WTC11 (cell line): ENCODE measurements at regions not wholly inside any gene's neighbourhood (a gene's known extent, or its start where the extent isn't known, plus 50 kb on each side); places are given as distances from the start of the nearest gene placed in this dataset.

Source experiments
- ATAC-seq: fragments of 200-7000 bp; cut with Tn5 transposase; 2 replicates; pipeline ENCODE4 v1.10.0; 2021; ENCODE audit warnings: mild to moderate bottlenecking, moderate library complexity
- CTCF ChIA-PET: fragments of 300-600 bp; sonication (Branson Sonifier 250); formaldehyde crosslinking; loops from one replicate; lab custom pipeline; 2021; ENCODE audit warnings: antibody characterized with exemption; lab: Charles Lee
- POLR2A ChIA-PET: fragments of 350-600 bp; sonication (Branson Sonifier 250); formaldehyde crosslinking; loops from one replicate; lab custom pipeline; 2021; ENCODE audit warnings: antibody characterized with exemption; lab: Charles Lee
- DNase-seq: peaks from one replicate; pipeline ENCODE4 v3.0.0; 2021; ENCODE audit warnings: low spot score
- H3K27ac Mint-ChIP-seq: 2 replicates; pipeline ENCODE4 v1.8.0; 2021; ENCODE audit warnings: mixed read lengths
- H3K27me3 Mint-ChIP-seq: 2 replicates; pipeline ENCODE4 v1.8.0; 2021; ENCODE audit warnings: low read depth, mild to moderate bottlenecking, moderate library complexity, mixed read lengths
- H3K36me3 Mint-ChIP-seq: 2 replicates; pipeline ENCODE4 v1.8.0; 2021; ENCODE audit warnings: mixed read lengths
- H3K4me1 Mint-ChIP-seq: 2 replicates; pipeline ENCODE4 v1.8.0; 2022; ENCODE audit warnings: mixed read lengths
- H3K4me3 Mint-ChIP-seq: 2 replicates; pipeline ENCODE4 v1.8.0; 2021; ENCODE audit warnings: mild to moderate bottlenecking, moderate library complexity, mixed read lengths
- H3K9me3 Mint-ChIP-seq: 2 replicates; pipeline ENCODE4 v1.8.0; 2021; ENCODE audit warnings: mixed read lengths
- ARID4B ChIP-seq: sonication (generic); formaldehyde crosslinking; IDR thresholded peaks from 2 replicates; pipeline ENCODE4 v1.8.0; 2023; ENCODE audit warnings: missing genetic modification reagents, mild to moderate bottlenecking, borderline replicate concordance
- ATF1 ChIP-seq: sonication (generic); formaldehyde crosslinking; IDR thresholded peaks from 2 replicates; pipeline ENCODE4 v1.8.1; 2023; ENCODE audit warnings: mild to moderate bottlenecking, moderate library complexity, missing genetic modification reagents
- ATF6 ChIP-seq: sonication (generic); formaldehyde crosslinking; IDR thresholded peaks from 2 replicates; pipeline ENCODE4 v1.8.1; 2023; ENCODE audit warnings: mild to moderate bottlenecking, missing genetic modification reagents
- EMX1 ChIP-seq: fragments of 250-450 bp; sonication (Bioruptor Pico); IDR thresholded peaks from 2 replicates; pipeline ENCODE4 v1.8.0; 2021; ENCODE audit warnings: mild to moderate bottlenecking
- FOXP4 ChIP-seq: sonication (generic); formaldehyde crosslinking; IDR thresholded peaks from 2 replicates; pipeline ENCODE4 v1.8.0; 2022; ENCODE audit warnings: mild to moderate bottlenecking, missing genetic modification reagents
- GTF2I ChIP-seq: fragments of 250-450 bp; sonication (Bioruptor Pico); conservative IDR thresholded peaks from 2 replicates; pipeline ENCODE4 v1.4.0; 2021; ENCODE audit warnings: mild to moderate bottlenecking
- HMGA2 ChIP-seq: fragments of 250-450 bp; sonication (Bioruptor Pico); IDR thresholded peaks from 2 replicates; pipeline ENCODE4 v1.4.0; 2021; ENCODE audit warnings: mild to moderate bottlenecking, moderate library complexity
- MYBL2 ChIP-seq: sonication (generic); formaldehyde crosslinking; IDR thresholded peaks from 2 replicates; pipeline ENCODE4 v1.8.1; 2023; ENCODE audit warnings: mild to moderate bottlenecking, moderate library complexity, missing genetic modification reagents
- NFATC4 ChIP-seq: fragments of 250-450 bp; sonication (Bioruptor Pico); IDR thresholded peaks from 2 replicates; pipeline ENCODE4 v1.9.0; 2021; ENCODE audit warnings: mild to moderate bottlenecking
- NFE2L1 ChIP-seq: sonication (generic); formaldehyde crosslinking; IDR thresholded peaks from 2 replicates; pipeline ENCODE4 v1.8.1; 2023; ENCODE audit warnings: missing genetic modification reagents
- OVOL2 ChIP-seq: fragments of 250-450 bp; sonication (Bioruptor Pico); IDR thresholded peaks from 2 replicates; pipeline ENCODE4 v1.9.0; 2021; ENCODE audit warnings: mild to moderate bottlenecking, borderline replicate concordance
- PRDM15 ChIP-seq: sonication (generic); formaldehyde crosslinking; IDR thresholded peaks from 2 replicates; pipeline ENCODE4 v1.8.0; 2022; ENCODE audit warnings: missing genetic modification reagents
- PRRX2 ChIP-seq: fragments of 250-450 bp; sonication (Bioruptor Pico); IDR thresholded peaks from 2 replicates; pipeline ENCODE4 v1.8.0; 2021; ENCODE audit warnings: mild to moderate bottlenecking
- RORB ChIP-seq: fragments of 250-450 bp; sonication (Bioruptor Pico); IDR thresholded peaks from 2 replicates; pipeline ENCODE4 v1.9.0; 2021; ENCODE audit warnings: mild to moderate bottlenecking
- TEAD4 ChIP-seq: sonication (generic); formaldehyde crosslinking; IDR thresholded peaks from 2 replicates; pipeline ENCODE4 v1.8.0; 2022; ENCODE audit warnings: mild to moderate bottlenecking, missing genetic modification reagents
- ZBTB21 ChIP-seq: sonication (generic); formaldehyde crosslinking; IDR thresholded peaks from 2 replicates; pipeline ENCODE4 v1.8.1; 2023; ENCODE audit warnings: mild to moderate bottlenecking, missing genetic modification reagents, borderline replicate concordance
- ZNF138 ChIP-seq: sonication (generic); formaldehyde crosslinking; conservative IDR thresholded peaks from 2 replicates; pipeline ENCODE4 v1.8.1; 2022; ENCODE audit warnings: mild to moderate bottlenecking, moderate library complexity, missing genetic modification reagents
- ZNF317 ChIP-seq: sonication (generic); formaldehyde crosslinking; IDR thresholded peaks from 2 replicates; pipeline ENCODE4 v1.8.1; 2023; ENCODE audit warnings: low read depth, mild to moderate bottlenecking, moderate library complexity, missing genetic modification reagents, borderline replicate concordance
- ZNF416 ChIP-seq: fragments of 250-450 bp; sonication (Bioruptor Pico); IDR thresholded peaks from 2 replicates; pipeline ENCODE4 v1.9.0; 2021; ENCODE audit warnings: mild to moderate bottlenecking, inconsistent platforms

- Mint-ChIP-seq H3K36me3 (peaks cover 3% of the 10 kb centered on the region; the same call in 1 of the 2 replicates), H3K4me1 (peaks cover 23% of the 10 kb centered on the region), H3K4me3 (no peak overlapping the region), H3K9me3 (peaks cover 19% of the 10 kb centered on the region), H3K27ac (no peak overlapping the region), H3K27me3 (peaks cover 46% of the 10 kb centered on the region)
- ATAC-seq = no peak
- TF ChIP-seq ATF1 (CRISPR knock-in tag) (no peak), FOXP4 (CRISPR knock-in tag) (no peak)
- DNase-seq = no peak
- ChIA-PET CTCF (no interaction called here), POLR2A (no interaction called here)
Observed at GRCh38 chr20:60470366-60470765, 512.1 kb downstream of the CDH26 start.

GRCh38 chr20:60473211-60473610 is 515.0 kb downstream of the CDH26 start:
- peaks cover 30% of the 10 kb centered on the region for H3K4me1 Mint-ChIP-seq
- peaks cover 3% of the 10 kb centered on the region; the same call in 1 of the 2 replicates for H3K36me3 Mint-ChIP-seq
- no peak overlapping the region for H3K4me3 Mint-ChIP-seq
- peaks cover 32% of the 10 kb centered on the region for H3K27me3 Mint-ChIP-seq
- DNase-seq (no peak), ATAC-seq (peak; percentile 32; the same call in 1 of the 2 replicates)
- no peak for TF ChIP-seq ZNF317 (CRISPR knock-in tag)
- no peak for TF ChIP-seq ZNF416 (CRISPR knock-in tag)
- no peak for TF ChIP-seq PRRX2 (CRISPR knock-in tag)
- TF ChIP-seq ATF6 = no peak
- TF ChIP-seq TEAD4 (CRISPR knock-in tag) = no peak
- no peak for TF ChIP-seq MYBL2 (CRISPR knock-in tag)
- no peak for TF ChIP-seq EMX1 (CRISPR knock-in tag)
- no peak for TF ChIP-seq PRDM15 (CRISPR knock-in tag)
- TF ChIP-seq ZBTB21 (CRISPR knock-in tag) = no peak
- no peak for TF ChIP-seq NFE2L1
- TF ChIP-seq ARID4B (CRISPR knock-in tag) = no peak
- TF ChIP-seq HMGA2 (CRISPR knock-in tag) = no peak
- TF ChIP-seq NFATC4 (CRISPR knock-in tag) = no peak
- TF ChIP-seq OVOL2 = no peak
- TF ChIP-seq RORB (CRISPR knock-in tag) = no peak
- no peak for TF ChIP-seq ZNF138 (CRISPR knock-in tag)
- no peak for TF ChIP-seq GTF2I (CRISPR knock-in tag)
- ChIA-PET POLR2A (no interaction called here), CTCF (no interaction called here)
- H3K27ac Mint-ChIP-seq = no peak overlapping the region
- H3K9me3 Mint-ChIP-seq = peaks cover 16% of the 10 kb centered on the region
